DOHH2 (cell line): ENCODE measurements at regions not wholly inside any gene's neighbourhood (a gene's known extent, or its start where the extent isn't known, plus 50 kb on each side); places are given as distances from the start of the nearest gene placed in this dataset.

ENCODE experiments used
- H3F3A ChIP-seq: fragments of 200-600 bp; sonication (generic), shearing (Covaris generic); 2 replicates; pipeline ENCODE4 v1.6.0; 2016; ENCODE audit warnings: antibody characterized with exemption, mild to moderate bottlenecking; ENCODE audit not compliant: control insufficient read depth, insufficient read depth
- H3K27ac ChIP-seq: fragments of 200-600 bp; sonication (generic); 2 replicates; pipeline ENCODE4 v1.5.1; 2014; ENCODE audit warnings: low read depth, mild to moderate bottlenecking, low read length, moderate library complexity
- H3K27me3 ChIP-seq: fragments of 200-600 bp; sonication (generic); 2 replicates; pipeline ENCODE4 v1.6.1; 2014; ENCODE audit warnings: mild to moderate bottlenecking, low read length, mixed read lengths; ENCODE audit not compliant: control insufficient read depth
- H3K36me3 ChIP-seq: fragments of 200-600 bp; sonication (generic); 2 replicates; pipeline ENCODE4 v1.6.1; 2014; ENCODE audit warnings: mild to moderate bottlenecking, low read length, moderate library complexity, mixed read lengths; ENCODE audit not compliant: control insufficient read depth
- H3K4me1 ChIP-seq: fragments of 200-600 bp; sonication (generic); 2 replicates; pipeline ENCODE4 v1.6.1; 2014; ENCODE audit warnings: mild to moderate bottlenecking, low read length, mixed read lengths; ENCODE audit not compliant: control insufficient read depth
- H3K4me2 ChIP-seq: fragments of 200-600 bp; sonication (generic); 2 replicates; pipeline ENCODE4 v1.6.0; 2014; ENCODE audit warnings: mild to moderate bottlenecking, low read length, moderate library complexity
- H3K4me3 ChIP-seq: fragments of 200-600 bp; sonication (generic); 2 replicates; pipeline ENCODE4 v1.5.1; 2014; ENCODE audit warnings: mild to moderate bottlenecking, low read length, mixed read lengths
- H3K79me2 ChIP-seq: fragments of 200-600 bp; sonication (generic); 2 replicates; pipeline ENCODE4 v1.6.1; 2014; ENCODE audit warnings: mild to moderate bottlenecking, low read length, mixed read lengths; ENCODE audit not compliant: control insufficient read depth
- H3K9me2 ChIP-seq: fragments of 200-600 bp; sonication (generic); replicated peaks from 2 replicates; pipeline ENCODE4 v1.6.1; 2014; ENCODE audit warnings: mild to moderate bottlenecking, low read length, mixed read lengths; ENCODE audit not compliant: control insufficient read depth
- H3K9me3 ChIP-seq: fragments of 200-600 bp; sonication (generic); 2 replicates; pipeline ENCODE4 v1.6.1; 2014; ENCODE audit warnings: antibody characterized with exemption, low read length, mixed read lengths; ENCODE audit not compliant: control insufficient read depth, insufficient read depth
- H4K20me1 ChIP-seq: fragments of 200-600 bp; sonication (generic); 2 replicates; pipeline ENCODE4 v1.6.0; 2014; ENCODE audit warnings: low read depth, mild to moderate bottlenecking, antibody characterized with exemption, low read length, moderate library complexity; ENCODE audit not compliant: control insufficient read depth, insufficient read depth
- EZH2phosphoT487 ChIP-seq: fragments of 200-600 bp; sonication (generic); IDR thresholded peaks from 2 replicates; pipeline ENCODE4 v1.6.1; 2017; ENCODE audit warnings: borderline replicate concordance, mild to moderate bottlenecking, antibody characterized with exemption, low read length, moderate library complexity, mixed read lengths
- TF ChIP-seq, protein P1 (sequence below): fragments of 200-600 bp; sonication (generic); IDR thresholded peaks from one replicate; pipeline ENCODE4 v1.5.1; 2014; ENCODE audit warnings: antibody characterized with exemption, mild to moderate bottlenecking, low read depth, low read length; ENCODE audit not compliant: poor library complexity, severe bottlenecking

DNA sequence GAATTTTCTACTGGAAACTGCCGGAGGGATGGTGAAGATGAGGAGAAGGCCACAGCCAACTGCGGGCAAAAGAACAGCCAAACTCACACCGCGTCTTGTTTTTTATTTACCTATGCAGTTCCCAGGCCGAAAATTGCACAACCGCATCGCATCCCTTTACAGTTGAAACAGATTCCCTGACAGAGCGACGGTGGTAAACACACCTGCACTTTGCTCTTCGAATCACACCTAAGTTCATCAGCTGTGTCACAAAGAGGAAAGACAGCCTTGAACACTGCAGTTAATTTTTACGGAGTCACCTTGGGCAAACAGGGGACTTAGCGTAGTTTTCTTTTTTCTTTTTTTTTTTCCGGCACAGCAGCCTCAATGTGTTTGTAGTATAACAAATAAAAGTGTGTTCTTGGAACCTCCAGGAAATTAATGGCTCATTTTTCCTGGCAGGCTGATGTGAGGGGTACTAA is 272.0 kb upstream of the DIO3 start:
- TF ChIP-seq, protein P1, sequence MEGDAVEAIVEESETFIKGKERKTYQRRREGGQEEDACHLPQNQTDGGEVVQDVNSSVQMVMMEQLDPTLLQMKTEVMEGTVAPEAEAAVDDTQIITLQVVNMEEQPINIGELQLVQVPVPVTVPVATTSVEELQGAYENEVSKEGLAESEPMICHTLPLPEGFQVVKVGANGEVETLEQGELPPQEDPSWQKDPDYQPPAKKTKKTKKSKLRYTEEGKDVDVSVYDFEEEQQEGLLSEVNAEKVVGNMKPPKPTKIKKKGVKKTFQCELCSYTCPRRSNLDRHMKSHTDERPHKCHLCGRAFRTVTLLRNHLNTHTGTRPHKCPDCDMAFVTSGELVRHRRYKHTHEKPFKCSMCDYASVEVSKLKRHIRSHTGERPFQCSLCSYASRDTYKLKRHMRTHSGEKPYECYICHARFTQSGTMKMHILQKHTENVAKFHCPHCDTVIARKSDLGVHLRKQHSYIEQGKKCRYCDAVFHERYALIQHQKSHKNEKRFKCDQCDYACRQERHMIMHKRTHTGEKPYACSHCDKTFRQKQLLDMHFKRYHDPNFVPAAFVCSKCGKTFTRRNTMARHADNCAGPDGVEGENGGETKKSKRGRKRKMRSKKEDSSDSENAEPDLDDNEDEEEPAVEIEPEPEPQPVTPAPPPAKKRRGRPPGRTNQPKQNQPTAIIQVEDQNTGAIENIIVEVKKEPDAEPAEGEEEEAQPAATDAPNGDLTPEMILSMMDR, result no peak
- TF ChIP-seq EZH2phosphoT487, result no peak
- Histone ChIP-seq H3F3A (no peaks in the 10 kb centered on the region), H4K20me1 (no peaks in the 10 kb centered on the region), H3K9me2 (no peaks in the 10 kb centered on the region), H3K27ac (no peak overlapping the region), H3K4me1 (no peaks in the 10 kb centered on the region), H3K4me2 (no peak overlapping the region), H3K36me3 (no peaks in the 10 kb centered on the region), H3K9me3 (no peaks in the 10 kb centered on the region), H3K27me3 (no peaks in the 10 kb centered on the region), H3K79me2 (no peaks in the 10 kb centered on the region), H3K4me3 (no peak overlapping the region)

DNA sequence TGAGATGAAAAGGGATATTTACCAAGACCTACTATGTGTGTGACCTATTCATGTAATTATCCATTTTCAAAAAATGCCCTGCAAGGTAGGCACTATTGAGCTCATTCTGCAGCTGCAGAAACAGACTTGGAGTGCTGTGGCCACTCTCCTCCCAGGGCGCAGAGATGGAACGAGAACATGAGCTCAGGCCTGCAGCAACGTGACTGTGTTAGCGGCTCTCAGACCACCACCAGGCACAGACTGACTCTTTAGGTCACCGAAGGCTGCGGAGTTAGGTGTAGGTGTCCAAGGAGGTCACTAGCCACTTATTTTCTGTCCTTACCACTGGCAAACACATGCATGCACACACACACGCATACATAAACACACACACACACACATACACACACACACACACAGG is 271.4 kb upstream of the DIO3 start:
- Histone ChIP-seq H4K20me1 (no peaks in the 10 kb centered on the region), H3K4me2 (no peak overlapping the region), H3K4me3 (no peak overlapping the region), H3F3A (no peaks in the 10 kb centered on the region), H3K4me1 (no peaks in the 10 kb centered on the region), H3K27ac (no peak overlapping the region), H3K79me2 (no peaks in the 10 kb centered on the region), H3K9me3 (no peaks in the 10 kb centered on the region; the same call in 1 of the 2 replicates), H3K36me3 (no peaks in the 10 kb centered on the region), H3K27me3 (no peaks in the 10 kb centered on the region), H3K9me2 (no peaks in the 10 kb centered on the region)
- TF ChIP-seq, protein P1, result no peak
- TF ChIP-seq EZH2phosphoT487, result no peak

- Histone ChIP-seq H4K20me1 (no peaks in the 10 kb centered on the region), H3K9me2 (no peaks in the 10 kb centered on the region), H3K4me1 (no peaks in the 10 kb centered on the region), H3K36me3 (no peaks in the 10 kb centered on the region), H3K4me3 (no peak overlapping the region), H3K9me3 (peaks cover 5% of the 10 kb centered on the region; the same call in 1 of the 2 replicates), H3K4me2 (no peak overlapping the region), H3K27me3 (no peaks in the 10 kb centered on the region), H3K27ac (no peak overlapping the region), H3F3A (no peaks in the 10 kb centered on the region), H3K79me2 (no peaks in the 10 kb centered on the region)
- TF ChIP-seq EZH2phosphoT487, result no peak
- TF ChIP-seq, protein P1, result no peak
These were observed 270.7 kb upstream of the DIO3 start for GRCh38 chr14:101290611-101291010.
